SJCRH30 (cell line): ENCODE measurements at regions not wholly inside any gene's neighbourhood (a gene's known extent, or its start where the extent isn't known, plus 50 kb on each side); places are given as distances from the start of the nearest gene placed in this dataset.
A peak's percentile ranks its signal among the peaks of the same experiment; 100 is the strongest.

Experiments used
- DNase-seq, 2 experiments: peaks; one replicate each; pipeline ENCODE4 v3.0.0-alpha.2; 2015 to 2020
- H3K27ac ChIP-seq: fragments of 250-450 bp; sonication (Bioruptor Pico); 2 replicates; pipeline ENCODE4 v1.5.1; 2020; ENCODE audit warnings: mild to moderate bottlenecking, moderate library complexity
- H3K27me3 ChIP-seq: fragments of 250-450 bp; sonication (Bioruptor Pico); 2 replicates; pipeline ENCODE4 v1.5.1; 2020; ENCODE audit warnings: mild to moderate bottlenecking, moderate library complexity
- H3K36me3 ChIP-seq: fragments of 250-450 bp; sonication (Bioruptor Pico); 2 replicates; pipeline ENCODE4 v1.5.1; 2020; ENCODE audit warnings: mild to moderate bottlenecking, moderate library complexity
- H3K4me1 ChIP-seq: fragments of 250-450 bp; sonication (Bioruptor Pico); 2 replicates; pipeline ENCODE4 v1.5.1; 2020; ENCODE audit warnings: mild to moderate bottlenecking, moderate library complexity
- H3K4me3 ChIP-seq: fragments of 250-450 bp; sonication (Bioruptor Pico); 2 replicates; pipeline ENCODE4 v1.5.1; 2020; ENCODE audit warnings: mild to moderate bottlenecking, moderate library complexity
- H3K9me3 ChIP-seq: fragments of 250-450 bp; sonication (Bioruptor Pico); replicated peaks from 2 replicates; pipeline ENCODE4 v1.5.1; 2020; ENCODE audit warnings: mild to moderate bottlenecking, moderate library complexity

- no peaks in the 10 kb centered on the region for H3K36me3 ChIP-seq
- peaks cover 29% of the 10 kb centered on the region for H3K4me1 ChIP-seq
- H3K27me3 ChIP-seq, result no peaks in the 10 kb centered on the region; the same call in 1 of the 2 replicates
- H3K9me3 ChIP-seq, result no peaks in the 10 kb centered on the region
- no peak overlapping the region for H3K27ac ChIP-seq
- H3K4me3 ChIP-seq, result no peak overlapping the region
- DNase-seq, result no peak
These were observed 96.2 kb downstream of the COPS8 start for GRCh38 chr2:237181844-237182243.

- H3K27me3 ChIP-seq, result no peaks in the 10 kb centered on the region; the same call in 1 of the 2 replicates
- DNase-seq, result no peak
- no peak overlapping the region for H3K4me3 ChIP-seq
- no peak overlapping the region for H3K27ac ChIP-seq
- peaks cover 25% of the 10 kb centered on the region for H3K4me1 ChIP-seq
- no peaks in the 10 kb centered on the region for H3K36me3 ChIP-seq
- H3K9me3 ChIP-seq, result no peaks in the 10 kb centered on the region
These were observed 96.9 kb downstream of the COPS8 start for GRCh38 chr2:237182422-237183123.

- Histone ChIP-seq H3K36me3 (no peaks in the 10 kb centered on the region), H3K27ac (no peak overlapping the region), H3K27me3 (no peaks in the 10 kb centered on the region; the same call in 1 of the 2 replicates), H3K9me3 (no peaks in the 10 kb centered on the region), H3K4me1 (peaks cover 10% of the 10 kb centered on the region; the same call in 1 of the 2 replicates), H3K4me3 (no peak overlapping the region)
- no peak for DNase-seq
These were observed 98.7 kb downstream of the COPS8 start for GRCh38 chr2:237184192-237184918.

DNA sequence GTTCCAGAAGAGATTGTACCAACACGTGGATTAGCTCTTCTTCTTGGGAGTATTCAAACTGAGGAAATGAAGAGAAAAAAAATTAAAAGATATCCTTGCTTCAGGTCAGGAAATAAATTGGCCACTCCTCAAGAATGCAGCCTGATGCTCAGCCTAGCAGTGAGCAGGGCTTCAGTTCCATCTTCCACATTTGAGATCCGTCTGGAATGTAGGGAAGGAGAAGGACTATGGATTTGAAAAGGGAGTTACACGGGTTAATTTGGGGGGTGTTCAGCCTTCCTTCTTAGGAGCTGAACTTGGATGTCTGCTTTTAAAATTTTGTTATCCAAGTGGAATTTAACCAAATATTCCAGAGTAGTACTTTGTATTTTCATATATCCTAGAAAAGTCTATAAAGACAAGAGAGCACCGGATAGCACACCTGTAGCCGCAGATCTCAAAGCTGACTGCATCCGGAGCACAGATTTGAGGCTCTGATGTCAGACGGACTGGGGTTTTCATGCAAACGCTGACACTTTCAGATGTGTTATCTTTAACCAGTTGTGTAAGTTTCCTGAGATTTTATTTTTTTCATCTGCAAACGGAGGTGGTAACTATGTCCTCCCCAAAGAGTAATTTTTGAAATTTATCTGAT is 99.3 kb downstream of the COPS8 start:
- DNase-seq, result no peak
- Histone ChIP-seq H3K36me3 (no peaks in the 10 kb centered on the region), H3K27me3 (no peaks in the 10 kb centered on the region; the same call in 1 of the 2 replicates), H3K4me1 (peaks cover 9% of the 10 kb centered on the region; the same call in 1 of the 2 replicates), H3K9me3 (no peaks in the 10 kb centered on the region), H3K27ac (no peak overlapping the region), H3K4me3 (no peak overlapping the region)

- Histone ChIP-seq H3K9me3 (no peaks in the 10 kb centered on the region), H3K4me1 (peaks cover 9% of the 10 kb centered on the region; the same call in 1 of the 2 replicates), H3K4me3 (no peak overlapping the region), H3K27me3 (no peaks in the 10 kb centered on the region; the same call in 1 of the 2 replicates), H3K27ac (no peak overlapping the region), H3K36me3 (no peaks in the 10 kb centered on the region)
- DNase-seq, result no peak
These were observed 99.8 kb downstream of the COPS8 start for GRCh38 chr2:237185553-237185925.

DNA sequence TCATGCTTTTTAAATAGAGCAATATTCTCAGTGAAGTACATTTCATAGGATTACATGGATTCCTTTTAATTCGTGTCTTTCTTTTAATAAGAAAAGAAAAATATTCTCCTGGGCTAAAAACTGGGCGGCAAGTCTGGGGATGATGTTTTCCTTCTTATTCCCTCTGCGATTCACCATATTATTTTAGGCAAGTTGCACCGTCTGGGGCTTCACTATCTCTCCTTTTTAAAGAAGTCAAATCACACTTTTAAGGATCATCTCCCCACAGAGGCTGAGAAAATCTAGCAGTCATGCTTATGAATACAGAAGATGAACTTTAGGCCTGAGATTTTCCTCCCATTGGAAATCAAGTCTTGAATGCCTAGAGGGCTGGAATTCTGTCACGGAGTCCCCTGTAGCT is 104.1 kb downstream of the COPS8 start:
- Histone ChIP-seq H3K36me3 (no peaks in the 10 kb centered on the region), H3K27ac (no peak overlapping the region), H3K9me3 (no peaks in the 10 kb centered on the region), H3K27me3 (peaks cover 4% of the 10 kb centered on the region), H3K4me1 (no peaks in the 10 kb centered on the region), H3K4me3 (no peak overlapping the region)
- DNase-seq, result no peak

DNA sequence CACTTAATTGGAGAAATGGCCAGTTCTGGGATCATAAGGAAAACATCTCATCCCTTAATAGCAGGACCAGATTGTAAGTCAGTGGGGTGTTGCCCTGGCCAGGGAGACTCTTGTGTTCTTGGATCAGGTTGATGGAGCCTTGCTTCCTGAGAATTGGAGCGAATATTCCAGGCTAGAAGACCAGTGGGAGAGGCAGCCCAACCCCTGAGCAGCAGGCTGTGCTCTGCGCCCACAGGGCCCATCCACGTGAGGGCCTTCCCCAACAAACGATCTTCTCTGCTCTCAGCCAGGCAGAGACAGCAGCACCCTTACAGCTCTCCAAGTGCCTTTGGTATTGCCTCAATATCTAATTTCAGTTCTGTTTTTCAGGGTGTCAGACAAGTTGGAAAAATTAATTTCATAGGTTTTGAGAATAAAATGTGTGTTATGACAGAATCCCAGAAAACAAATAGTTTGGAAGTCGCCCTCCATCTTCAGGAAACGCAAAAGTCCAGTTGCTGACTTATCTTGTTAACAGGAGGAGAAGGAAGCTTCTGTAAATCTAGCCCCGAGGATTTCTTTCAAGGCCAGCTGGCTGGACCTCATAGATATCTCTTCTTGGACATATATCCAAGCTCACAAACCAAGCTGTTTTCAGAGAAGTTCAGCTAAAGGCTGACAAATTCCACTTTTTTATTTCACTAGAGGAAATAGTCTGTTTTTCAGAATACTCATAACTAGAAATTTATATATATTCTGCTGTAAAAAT is 105.5 kb downstream of the COPS8 start:
- peaks cover 9% of the 10 kb centered on the region for H3K4me1 ChIP-seq

GRCh38 chr2:237191714-237192081 is 106.0 kb downstream of the COPS8 start:
- Histone ChIP-seq H3K4me3 (no peak overlapping the region), H3K36me3 (no peaks in the 10 kb centered on the region), H3K4me1 (peaks cover 15% of the 10 kb centered on the region), H3K9me3 (no peaks in the 10 kb centered on the region), H3K27me3 (peaks cover 4% of the 10 kb centered on the region), H3K27ac (no peak overlapping the region)
- no peak for DNase-seq

More for the DNA sequence above, 105.5 kb downstream of the COPS8 start:
- Histone ChIP-seq H3K27me3 (peaks cover 4% of the 10 kb centered on the region), H3K27ac (no peak overlapping the region), H3K36me3 (no peaks in the 10 kb centered on the region), H3K4me3 (no peak overlapping the region), H3K9me3 (no peaks in the 10 kb centered on the region)
- DNase-seq, result no peak

DNA sequence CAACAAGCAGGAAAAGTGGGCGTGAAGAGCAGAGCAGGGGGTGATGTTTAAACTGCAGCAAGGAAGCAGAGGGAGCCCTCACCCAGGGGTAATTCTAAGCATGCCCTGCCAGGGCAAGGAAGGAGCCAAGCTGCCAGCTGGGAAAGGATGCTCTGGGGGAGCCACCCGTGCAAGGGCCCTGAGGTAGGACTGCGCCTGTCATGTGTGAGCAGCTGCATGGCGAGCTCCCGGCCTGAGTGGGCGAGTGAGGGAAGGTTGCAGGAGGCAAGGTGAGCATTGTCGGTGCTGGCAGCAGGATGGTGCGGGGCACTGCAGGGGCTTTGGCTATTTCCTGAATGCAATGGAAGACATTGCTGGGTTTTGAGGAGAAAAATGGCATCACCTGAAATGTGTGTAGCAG is 107.2 kb downstream of the COPS8 start:
- DNase-seq, result no peak
- H3K4me1 ChIP-seq, result peaks cover 27% of the 10 kb centered on the region
- no peaks in the 10 kb centered on the region for H3K36me3 ChIP-seq
- no peak overlapping the region for H3K4me3 ChIP-seq
- H3K27me3 ChIP-seq, result peaks cover 4% of the 10 kb centered on the region
- no peak overlapping the region for H3K27ac ChIP-seq
- H3K9me3 ChIP-seq, result no peaks in the 10 kb centered on the region

- H3K36me3 ChIP-seq, result no peaks in the 10 kb centered on the region
- H3K27me3 ChIP-seq, result peaks cover 4% of the 10 kb centered on the region
- no peak for DNase-seq
- H3K4me1 ChIP-seq, result peaks cover 32% of the 10 kb centered on the region
- H3K4me3 ChIP-seq, result no peak overlapping the region
- H3K27ac ChIP-seq, result no peak overlapping the region
- no peaks in the 10 kb centered on the region for H3K9me3 ChIP-seq
These were observed 107.7 kb downstream of the COPS8 start for GRCh38 chr2:237193436-237193835.

DNA sequence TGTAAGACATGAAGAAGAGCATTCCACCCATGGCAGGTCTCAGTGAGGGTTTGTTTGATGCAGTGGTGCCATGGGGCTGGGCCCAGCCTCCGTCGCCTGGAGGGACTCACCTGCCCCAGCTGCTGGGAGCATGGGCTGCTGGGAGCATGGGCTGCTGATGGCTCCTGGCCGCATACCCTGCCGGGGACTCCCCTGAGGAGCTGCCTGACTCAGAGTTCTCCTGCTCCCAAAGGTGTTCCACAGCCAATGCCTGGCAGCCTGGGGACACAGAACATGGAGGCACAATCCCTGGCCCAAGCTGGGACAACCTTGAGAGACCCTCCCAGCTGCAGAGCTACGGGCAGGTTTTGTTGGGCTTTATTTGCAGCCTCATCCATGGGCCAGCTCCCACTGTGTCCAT is 108.4 kb downstream of the COPS8 start:
- Histone ChIP-seq H3K4me1 (peaks cover 35% of the 10 kb centered on the region), H3K4me3 (no peak overlapping the region), H3K36me3 (no peaks in the 10 kb centered on the region), H3K27ac (no peak overlapping the region), H3K9me3 (no peaks in the 10 kb centered on the region), H3K27me3 (peaks cover 4% of the 10 kb centered on the region)
- DNase-seq, result no peak

- H3K27ac ChIP-seq, result no peak overlapping the region
- peaks cover 4% of the 10 kb centered on the region for H3K27me3 ChIP-seq
- no peak for DNase-seq
- H3K4me3 ChIP-seq, result no peak overlapping the region
- no peaks in the 10 kb centered on the region for H3K36me3 ChIP-seq
- peaks cover 35% of the 10 kb centered on the region for H3K4me1 ChIP-seq
- no peaks in the 10 kb centered on the region for H3K9me3 ChIP-seq
These were observed 109.2 kb downstream of the COPS8 start for GRCh38 chr2:237194906-237195305.

GRCh38 chr2:237195396-237196120 is 109.9 kb downstream of the COPS8 start:
- no peak overlapping the region for H3K27ac ChIP-seq
- no peaks in the 10 kb centered on the region for H3K36me3 ChIP-seq
- no peaks in the 10 kb centered on the region for H3K9me3 ChIP-seq
- H3K27me3 ChIP-seq, result peaks cover 4% of the 10 kb centered on the region
- peak; percentile 61 to 70 for DNase-seq
- peaks cover 35% of the 10 kb centered on the region for H3K4me1 ChIP-seq
- no peak overlapping the region for H3K4me3 ChIP-seq

DNA sequence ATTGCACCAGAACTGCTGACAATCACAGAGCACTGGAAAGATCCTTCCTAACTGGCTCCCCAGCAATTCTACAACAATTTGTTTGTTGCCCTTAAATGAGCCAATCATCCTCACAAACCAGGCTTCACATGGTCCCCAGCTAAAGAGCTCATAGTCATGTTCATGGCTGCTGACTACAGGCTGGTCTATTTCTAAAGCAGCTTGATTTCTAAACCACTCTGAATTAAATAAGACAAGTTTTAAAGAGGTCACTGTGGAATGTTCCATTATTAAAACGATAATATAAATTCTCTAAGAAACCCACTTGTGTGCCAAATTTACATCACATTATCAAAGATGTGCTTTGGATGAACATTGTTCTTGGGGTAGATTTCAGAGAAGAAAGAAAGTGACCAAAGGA is 110.7 kb downstream of the COPS8 start:
- Histone ChIP-seq H3K27me3 (no peaks in the 10 kb centered on the region; the same call in 1 of the 2 replicates), H3K4me1 (peaks cover 35% of the 10 kb centered on the region), H3K27ac (no peak overlapping the region), H3K36me3 (no peaks in the 10 kb centered on the region), H3K4me3 (no peak overlapping the region), H3K9me3 (no peaks in the 10 kb centered on the region)
- DNase-seq, result no peak
